ENCODE measurements at regions not wholly inside any gene's neighbourhood (a gene's known extent, or its start where the extent isn't known, plus 50 kb on each side); places are given as distances from the start of the nearest gene placed in this dataset.
"Not testable (repeated sequence)": the region's sequence is repeated elsewhere in the genome, so short reads cannot be mapped to it uniquely, and the experiment has no call there.

DNA sequence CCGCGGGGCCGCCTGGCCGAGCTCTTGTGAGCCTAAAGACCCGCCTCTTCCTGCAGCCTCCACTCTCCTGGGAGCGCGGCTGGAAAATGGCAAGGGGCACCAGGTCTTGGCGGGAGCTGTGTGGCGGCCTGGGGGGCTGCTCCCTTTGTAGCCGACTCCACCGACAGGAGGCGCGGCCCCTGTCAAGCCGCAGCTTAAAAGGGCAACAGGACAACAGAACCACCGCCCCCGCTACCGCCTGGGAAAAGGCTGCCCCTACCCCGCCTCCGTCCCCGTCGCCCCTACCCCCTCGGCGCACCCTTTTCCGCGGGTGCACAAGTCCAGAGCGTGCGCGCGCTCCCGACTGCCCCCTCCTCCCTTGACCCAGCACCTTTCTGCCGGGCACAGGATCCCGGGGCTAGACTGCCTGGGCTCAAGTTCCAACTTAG is 60.3 kb downstream of the GOLGA8K start:
- H3K4me1 ChIP-seq; H3K9me3 ChIP-seq; H3K36me3 ChIP-seq; FAIRE-seq; H3K27me3 ChIP-seq; intact Hi-C loops (cut with DNase I); H3K27ac ChIP-seq: not testable (repeated sequence)
- DNase-seq (peak in 4 of 6 donors; percentile 16 to 61 (median 32)), ATAC-seq (peak; percentile 68 to 85 (median 75))
- H3K4me3 ChIP-seq: peak overlapping the region in 1 of 4 donors; percentile 30
- WGBS, 2 donors: 0% methylated on average over 7 to 25 of the region's 32 CpGs

DNA sequence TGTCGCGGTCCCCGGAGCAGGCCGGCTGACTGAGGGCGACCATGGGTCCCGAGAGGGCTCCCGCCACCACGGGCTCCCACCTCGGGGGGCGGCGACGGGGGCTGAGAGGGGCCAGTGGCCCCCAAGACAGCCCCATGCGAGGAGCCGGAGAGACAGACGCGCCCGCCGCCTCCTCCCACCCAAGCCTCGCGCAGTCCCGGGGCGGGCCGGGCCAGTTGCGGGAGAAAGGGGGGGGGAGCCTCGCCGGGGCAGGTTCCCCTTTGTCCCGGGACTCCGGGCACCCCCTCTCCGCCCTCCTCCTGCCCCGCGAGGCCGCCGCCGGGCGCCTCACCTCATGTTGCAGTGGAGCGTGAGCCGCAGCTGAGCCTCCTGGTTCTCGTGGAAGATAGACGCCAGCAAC is 60.8 kb downstream of the GOLGA8K start:
- H3K27me3 ChIP-seq; FAIRE-seq; intact Hi-C loops (cut with DNase I); H3K27ac ChIP-seq; H3K4me3 ChIP-seq; H3K36me3 ChIP-seq; H3K4me1 ChIP-seq; H3K9me3 ChIP-seq: not testable (repeated sequence)
- ATAC-seq (peak; percentile 16 to 51 (median 30)), DNase-seq (peak in 1 of 6 donors; percentile 21)
- WGBS, 2 donors: 14% methylated on average over 21 of the region's 39 CpGs; no CpG with 5 or more reads in 1 of the 2 donors

DNA sequence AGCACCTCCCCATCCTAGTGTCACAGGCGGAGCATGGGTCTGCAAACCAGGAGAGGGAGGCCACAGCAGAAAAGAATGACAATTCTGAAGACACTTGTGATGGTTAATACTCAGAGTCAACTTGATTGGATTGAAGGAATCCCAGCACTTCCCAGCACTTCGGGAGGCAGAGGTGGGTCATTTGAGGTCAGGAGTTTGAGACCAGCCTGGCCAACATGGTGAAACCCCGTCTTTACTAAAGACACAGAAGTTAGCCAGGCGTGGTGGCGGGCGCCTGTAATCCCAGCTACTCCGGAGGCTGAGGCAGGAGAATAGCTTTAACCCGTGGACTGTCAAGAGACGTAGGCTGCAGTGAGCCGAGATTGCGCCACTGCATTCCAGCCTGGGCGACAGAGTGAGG is 61.6 kb downstream of the GOLGA8K start:
- H3K36me3 ChIP-seq; H3K4me1 ChIP-seq; H3K27ac ChIP-seq; H3K27me3 ChIP-seq; ATAC-seq; FAIRE-seq; H3K9me3 ChIP-seq; intact Hi-C loops (cut with DNase I); H3K4me3 ChIP-seq; DNase-seq: not testable (repeated sequence)
- WGBS, 2 donors: 69 to 79% methylated on average over 7 to 10 of the region's 12 CpGs

DNA sequence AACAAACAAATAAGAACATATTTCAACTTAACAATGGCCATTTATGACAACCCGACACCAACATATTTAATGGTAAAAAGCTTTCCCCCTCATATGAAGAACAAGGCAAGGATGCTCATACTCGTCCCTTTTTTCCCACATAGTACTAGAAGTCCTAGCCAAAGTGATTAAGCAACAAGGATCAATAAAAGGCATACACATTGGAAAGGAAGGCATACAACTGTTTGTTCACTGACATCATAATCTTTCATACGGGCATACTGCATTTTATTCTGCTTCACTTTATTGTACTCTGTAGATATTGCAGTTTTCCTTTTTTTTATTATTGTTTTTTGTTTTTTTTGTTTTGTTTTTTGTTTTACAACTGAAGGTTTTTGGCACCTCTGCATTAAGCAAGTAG is 66.3 kb downstream of the GOLGA8K start:
- intact Hi-C loops (cut with DNase I); FAIRE-seq; H3K36me3 ChIP-seq; DNase-seq; H3K27ac ChIP-seq; H3K4me1 ChIP-seq; H3K27me3 ChIP-seq; H3K9me3 ChIP-seq; H3K4me3 ChIP-seq: not testable (repeated sequence)
- ATAC-seq: peak; percentile 56 to 85 (median 62)
- WGBS, 2 donors: 10 to 18% methylated on average over 1 of the region's 3 CpGs

DNA sequence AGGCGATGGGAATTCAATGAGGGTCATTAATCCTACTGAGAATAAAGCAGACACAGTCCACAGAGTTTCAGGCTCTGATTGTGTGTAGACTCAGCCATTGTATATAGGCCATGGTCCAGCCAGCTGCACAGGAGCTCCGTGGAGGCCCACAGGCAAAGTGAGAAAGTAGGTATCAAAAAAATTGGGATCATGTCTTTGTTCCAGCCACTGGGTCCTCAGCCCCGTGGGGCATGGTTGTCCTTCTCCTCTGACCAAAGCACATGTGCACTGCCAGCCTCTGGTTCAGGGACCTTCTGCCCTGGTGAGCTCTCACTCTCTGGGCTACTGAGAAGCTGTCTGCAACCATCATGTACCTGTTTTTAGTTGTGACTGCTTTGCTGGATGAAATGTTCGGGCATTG is 79.7 kb downstream of the GOLGA8K start:
- intact Hi-C loops (cut with DNase I); ATAC-seq: not testable (repeated sequence)

DNA sequence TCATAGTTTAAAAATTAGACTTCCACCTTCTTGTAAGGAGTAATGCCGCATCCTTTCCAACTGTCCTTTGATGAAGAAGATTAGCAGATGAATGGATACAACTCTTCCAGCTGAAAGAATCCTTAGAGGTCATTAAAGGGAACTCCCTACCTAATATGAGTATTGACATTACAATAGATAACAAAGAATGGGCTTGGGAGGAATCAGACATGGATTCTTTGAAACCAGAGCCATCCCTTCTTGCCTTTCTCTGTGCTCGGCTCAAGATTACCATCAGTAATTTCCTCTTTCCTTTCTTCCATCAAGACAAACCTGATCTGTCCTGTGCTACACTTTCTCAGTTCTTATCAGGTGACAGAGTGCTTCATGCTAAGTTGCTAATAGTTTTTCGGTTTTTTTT is 83.8 kb downstream of the GOLGA8K start:
- H3K36me3 ChIP-seq; H3K27ac ChIP-seq; H3K27me3 ChIP-seq; H3K4me3 ChIP-seq; ATAC-seq; H3K4me1 ChIP-seq; intact Hi-C loops (cut with DNase I); H3K9me3 ChIP-seq; FAIRE-seq; DNase-seq: not testable (repeated sequence)
- WGBS, 2 donors: 66 to 75% methylated on average over 2 of the region's 3 CpGs

More for the DNA sequence above, 79.7 kb downstream of the GOLGA8K start:
- WGBS, 2 donors: 73 to 74% methylated on average over 3 of the region's 4 CpGs
- not testable (repeated sequence) for H3K36me3 ChIP-seq, H3K9me3 ChIP-seq, H3K27me3 ChIP-seq, H3K27ac ChIP-seq, H3K4me3 ChIP-seq, H3K4me1 ChIP-seq, FAIRE-seq
- peak in 1 of 6 donors; percentile 9 for DNase-seq

DNA sequence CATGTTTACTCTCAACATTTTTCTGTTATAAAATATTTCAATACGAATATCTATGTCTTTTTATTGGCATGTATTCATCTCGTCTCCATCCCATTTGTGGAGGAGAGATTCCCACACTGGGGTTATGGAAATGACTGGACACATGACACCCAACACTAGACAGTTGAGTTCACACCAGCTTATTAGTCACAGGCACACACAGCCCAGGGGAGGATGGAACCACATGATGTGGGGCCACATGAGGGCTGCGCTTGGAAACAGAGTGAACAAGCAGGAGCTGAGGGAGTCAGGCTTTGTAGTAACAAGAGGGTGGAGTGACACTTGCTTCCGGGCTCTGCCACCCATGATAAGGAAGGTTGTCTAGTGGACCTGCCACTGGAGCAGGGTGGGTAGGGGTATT is 86.6 kb downstream of the GOLGA8K start:
- H3K36me3 ChIP-seq; ATAC-seq; intact Hi-C loops (cut with DNase I); H3K27me3 ChIP-seq; DNase-seq; H3K9me3 ChIP-seq; FAIRE-seq; H3K4me3 ChIP-seq; H3K27ac ChIP-seq; H3K4me1 ChIP-seq: not testable (repeated sequence)
- WGBS, 2 donors: no CpG with 5 or more reads among the region's 4 CpGs

DNA sequence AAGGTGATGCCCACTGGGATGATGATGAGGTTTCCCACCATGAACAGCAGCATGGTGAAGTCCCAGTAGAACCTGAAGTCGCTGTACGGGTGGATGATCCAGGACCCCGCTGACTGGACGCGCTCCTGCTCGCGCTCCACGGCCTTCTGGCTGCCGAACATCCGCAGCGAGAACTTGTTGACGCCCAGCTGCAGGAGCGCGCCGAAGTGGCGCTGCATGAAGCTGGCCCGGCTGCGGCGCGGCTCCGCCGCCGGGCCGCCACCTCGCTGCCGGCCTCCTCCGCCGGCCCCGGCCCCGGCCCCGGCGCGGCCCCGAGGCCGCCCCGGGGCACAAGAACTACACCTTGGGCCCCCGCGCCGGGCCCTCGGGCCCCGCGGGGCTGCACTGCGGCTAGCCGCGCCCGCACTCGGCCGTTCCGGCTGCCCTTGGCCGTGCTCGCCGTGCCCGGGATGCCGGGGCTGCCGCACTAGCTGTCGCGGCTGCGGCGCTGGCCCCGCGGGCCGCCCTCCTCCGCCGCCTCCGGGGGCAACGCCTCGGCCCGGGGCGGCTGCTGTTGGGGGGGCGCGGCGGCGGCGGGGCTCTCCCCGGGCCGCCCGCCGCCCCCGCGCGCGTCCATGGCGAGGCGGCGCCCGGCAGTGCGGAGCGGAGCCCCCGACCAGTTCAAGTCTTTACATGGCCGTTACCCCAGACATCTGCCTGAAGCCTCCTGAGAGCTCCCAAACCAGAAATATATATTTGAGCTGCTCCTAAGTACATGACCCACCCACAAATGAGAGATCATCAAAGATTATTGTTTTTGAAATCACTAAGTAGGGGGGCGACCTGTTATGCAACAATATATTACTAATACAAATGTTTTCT is 87.8 kb downstream of the GOLGA8K start:
- H3K36me3 ChIP-seq; FAIRE-seq; H3K27ac ChIP-seq; H3K4me1 ChIP-seq; H3K4me3 ChIP-seq; H3K27me3 ChIP-seq; DNase-seq; intact Hi-C loops (cut with DNase I); H3K9me3 ChIP-seq: not testable (repeated sequence)
- WGBS, 2 donors: 8 to 19% methylated on average over 11 to 36 of the region's 91 CpGs
- ATAC-seq: peak in 2 of 4 donors; percentile 56 to 57

DNA sequence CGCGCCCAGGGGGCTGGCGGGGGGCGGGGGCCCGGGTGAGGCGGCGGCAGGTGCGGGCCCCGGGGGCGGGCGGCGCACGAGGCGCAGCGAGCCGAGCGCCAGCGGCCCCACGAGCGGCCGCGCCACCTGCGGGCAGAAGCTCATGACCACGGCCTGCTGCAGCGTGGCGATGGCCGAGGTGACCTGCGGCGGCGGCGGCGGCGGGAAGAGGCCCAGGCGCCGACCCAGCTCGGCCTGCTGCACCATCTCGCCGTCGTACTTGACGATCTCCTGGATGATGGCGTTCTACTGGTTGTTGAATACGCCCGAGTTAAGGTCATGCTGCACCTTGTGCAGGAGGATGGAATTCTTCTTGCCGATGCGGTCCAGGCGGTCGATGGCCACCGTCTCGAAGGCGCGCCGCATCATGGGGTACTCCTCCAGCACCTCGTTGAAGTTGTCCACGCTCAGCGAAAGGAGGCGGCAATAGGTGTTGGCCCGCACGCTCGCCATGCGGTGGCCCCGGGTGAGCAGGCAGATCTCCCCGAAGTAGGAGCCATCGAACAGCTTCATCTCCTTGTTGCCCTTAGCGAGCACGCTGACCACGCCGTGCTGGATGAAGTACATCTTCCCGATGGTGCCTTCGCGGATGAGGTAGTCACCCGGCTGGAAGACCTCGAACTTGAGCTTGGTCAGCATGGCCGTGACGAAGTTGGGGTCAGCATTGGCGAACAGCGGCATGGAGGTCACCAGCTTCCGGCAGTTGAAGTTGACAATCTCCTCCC is 89.5 kb downstream of the GOLGA8K start:
- DNase-seq: peak in 3 of 6 donors; percentile 10 to 61 (median 31)
- FAIRE-seq; intact Hi-C loops (cut with DNase I); H3K27me3 ChIP-seq; H3K9me3 ChIP-seq; H3K4me1 ChIP-seq; H3K4me3 ChIP-seq; H3K36me3 ChIP-seq; H3K27ac ChIP-seq; ATAC-seq: not testable (repeated sequence)
- WGBS, 2 donors: 47 to 94% methylated on average over 14 to 58 of the region's 77 CpGs

DNA sequence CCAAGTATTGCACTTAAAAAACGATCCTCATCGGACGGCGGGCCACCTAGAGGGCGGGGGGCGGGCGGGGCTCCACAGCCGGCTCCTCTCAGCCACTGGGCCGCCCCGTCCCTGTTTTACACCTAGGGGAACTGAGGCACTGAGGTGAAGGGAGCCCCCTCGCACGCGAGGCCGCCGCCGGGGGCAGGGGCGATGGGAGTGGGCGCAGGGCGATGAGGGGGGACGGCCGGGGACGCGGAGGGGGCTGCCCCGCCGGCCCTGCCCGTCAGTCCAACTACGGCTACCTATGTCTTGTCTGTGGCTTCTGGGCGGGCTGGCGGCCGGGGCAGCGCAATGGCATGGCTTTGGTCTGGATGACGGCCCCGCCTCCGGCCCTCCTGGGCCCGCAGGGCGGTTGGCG is 90.4 kb downstream of the GOLGA8K start:
- 16 to 17% methylated on average over 19 to 31 of the region's 37 CpGs for WGBS, 2 donors

DNA sequence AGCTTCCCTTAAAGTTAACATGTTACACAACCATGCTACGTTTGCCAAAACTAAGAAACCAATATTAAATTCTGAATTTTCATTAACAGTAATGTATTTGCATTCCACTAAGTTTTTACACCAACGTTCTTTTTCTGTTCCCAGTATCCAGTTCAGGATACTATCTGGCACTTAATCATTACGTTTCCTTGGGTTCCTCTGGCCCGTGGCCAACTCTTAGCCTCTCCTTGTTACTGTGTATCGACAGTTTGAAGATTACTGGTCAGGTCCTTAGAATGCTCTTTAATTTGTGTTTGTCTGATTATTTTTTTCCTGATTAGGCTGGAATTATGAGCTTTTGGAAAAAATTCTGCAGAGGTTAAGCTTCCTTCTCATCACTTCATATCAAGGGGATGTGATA is 95.5 kb downstream of the GOLGA8K start:
- H3K4me3 ChIP-seq; intact Hi-C loops (cut with DNase I); H3K27ac ChIP-seq; H3K4me1 ChIP-seq; H3K36me3 ChIP-seq; H3K9me3 ChIP-seq; H3K27me3 ChIP-seq: not testable (repeated sequence)
- peak in 4 of 6 donors; percentile 22 to 68 (median 39) for DNase-seq
- WGBS, 2 donors: 8 to 13% methylated on average over 4 to 5 of the region's 5 CpGs
- peak; percentile 45 for FAIRE-seq
- ATAC-seq: peak in 1 of 4 donors; percentile 60

More for the DNA sequence above, 90.4 kb downstream of the GOLGA8K start:
- H3K27me3 ChIP-seq; H3K9me3 ChIP-seq; H3K4me1 ChIP-seq; intact Hi-C loops (cut with DNase I); H3K4me3 ChIP-seq; ATAC-seq; FAIRE-seq; H3K36me3 ChIP-seq; H3K27ac ChIP-seq: not testable (repeated sequence)
- peak in 1 of 6 donors; percentile 30 for DNase-seq

Measured in pancreas (tissue), 10 donors.